SK-N-SH (cell line): ENCODE measurements at regions not wholly inside any gene's neighbourhood (a gene's known extent, or its start where the extent isn't known, plus 50 kb on each side); places are given as distances from the start of the nearest gene placed in this dataset.

Experiments used
- EP300 ChIP-seq, 2 experiments: IDR thresholded peaks; 2 replicates each; pipeline versions ENCODE4 v1.4.0 to v1.6.1; 2012; ENCODE audit warnings: borderline replicate concordance in 1 of 2, low read depth in 1 of 2, low read length in 1 of 2
- JUND ChIP-seq: IDR thresholded peaks from 2 replicates; pipeline ENCODE4 v1.4.0; 2012
- MEF2A ChIP-seq: IDR thresholded peaks from 2 replicates; pipeline ENCODE4 v1.4.0; 2012; ENCODE audit warnings: low read depth, borderline replicate concordance
- MXI1 ChIP-seq: IDR thresholded peaks from 2 replicates; pipeline ENCODE4 v1.6.1; 2012; ENCODE audit warnings: mild to moderate bottlenecking, low read depth, low read length, improper control_type of control experiment
- POLR2AphosphoS5 ChIP-seq: IDR thresholded peaks from 2 replicates; pipeline ENCODE4 v1.6.1; 2012; ENCODE audit warnings: low read depth, low read length
- RAD21 ChIP-seq: IDR thresholded peaks from 2 replicates; pipeline ENCODE4 v1.6.1; 2012; ENCODE audit warnings: mild to moderate bottlenecking, low read length
- RFX5 ChIP-seq: IDR thresholded peaks from 2 replicates; pipeline ENCODE4 v1.6.1; 2012; ENCODE audit warnings: mild to moderate bottlenecking, improper control_type of control experiment, low read length
- SIN3A ChIP-seq: IDR thresholded peaks from 2 replicates; pipeline ENCODE4 v1.6.1; 2012; ENCODE audit warnings: low read depth, mild to moderate bottlenecking, low read length, moderate library complexity, borderline replicate concordance
- TF ChIP-seq, protein P1 (sequence below): fragments of 200-600 bp; sonication (generic); IDR thresholded peaks from 2 replicates; pipeline ENCODE4 v1.6.1; 2017; ENCODE audit warnings: antibody characterized with exemption, mild to moderate bottlenecking, moderate library complexity

DNA sequence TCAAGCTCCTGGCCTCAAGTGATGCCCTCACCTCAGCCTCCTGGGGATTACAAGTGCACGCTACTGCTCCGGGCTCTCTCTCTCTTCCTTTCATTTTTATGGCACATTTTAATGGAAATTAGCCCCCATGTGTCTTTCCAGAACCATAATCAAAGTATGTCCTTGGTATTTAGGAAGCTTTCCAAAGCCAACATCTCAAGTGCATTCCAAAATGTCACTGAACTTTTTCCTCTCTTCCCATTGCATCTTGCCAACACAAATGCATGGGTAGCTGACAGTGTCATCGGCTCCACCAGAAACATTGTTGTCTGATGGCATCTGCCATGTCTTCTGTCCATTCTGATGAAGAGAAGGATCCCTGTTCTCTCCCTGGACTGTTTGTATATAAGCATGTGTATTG is 90.5 kb upstream of the ANXA1 start:
- no peak for TF ChIP-seq SIN3A
- no peak for TF ChIP-seq RFX5
- TF ChIP-seq, protein P1, sequence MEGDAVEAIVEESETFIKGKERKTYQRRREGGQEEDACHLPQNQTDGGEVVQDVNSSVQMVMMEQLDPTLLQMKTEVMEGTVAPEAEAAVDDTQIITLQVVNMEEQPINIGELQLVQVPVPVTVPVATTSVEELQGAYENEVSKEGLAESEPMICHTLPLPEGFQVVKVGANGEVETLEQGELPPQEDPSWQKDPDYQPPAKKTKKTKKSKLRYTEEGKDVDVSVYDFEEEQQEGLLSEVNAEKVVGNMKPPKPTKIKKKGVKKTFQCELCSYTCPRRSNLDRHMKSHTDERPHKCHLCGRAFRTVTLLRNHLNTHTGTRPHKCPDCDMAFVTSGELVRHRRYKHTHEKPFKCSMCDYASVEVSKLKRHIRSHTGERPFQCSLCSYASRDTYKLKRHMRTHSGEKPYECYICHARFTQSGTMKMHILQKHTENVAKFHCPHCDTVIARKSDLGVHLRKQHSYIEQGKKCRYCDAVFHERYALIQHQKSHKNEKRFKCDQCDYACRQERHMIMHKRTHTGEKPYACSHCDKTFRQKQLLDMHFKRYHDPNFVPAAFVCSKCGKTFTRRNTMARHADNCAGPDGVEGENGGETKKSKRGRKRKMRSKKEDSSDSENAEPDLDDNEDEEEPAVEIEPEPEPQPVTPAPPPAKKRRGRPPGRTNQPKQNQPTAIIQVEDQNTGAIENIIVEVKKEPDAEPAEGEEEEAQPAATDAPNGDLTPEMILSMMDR: no peak
- no peak for TF ChIP-seq RAD21
- TF ChIP-seq POLR2AphosphoS5: no peak
- TF ChIP-seq MXI1: no peak
- no peak for TF ChIP-seq JUND
- TF ChIP-seq MEF2A: no peak
- TF ChIP-seq EP300 (IDR thresholded peaks at IDR 0.05; ENCODE audit: borderline replicate concordance in 1 of 2, low read depth in 1 of 2, low read length in 1 of 2): no peak
